HCT116 (cell line): ENCODE measurements at regions not wholly inside any gene's neighbourhood (a gene's known extent, or its start where the extent isn't known, plus 50 kb on each side); places are given as distances from the start of the nearest gene placed in this dataset.

Source experiments
- ATAC-seq: fragments of 200-7000 bp; cut with Tn5 transposase; 2 replicates; pipeline ENCODE4 v1.9.1; 2020; ENCODE audit warnings: mild to moderate bottlenecking, moderate library complexity
- BruUV-seq: library from RNA; stranded (reverse); fragments of 400-500 nt; replicated peaks from 2 replicates; lab custom pipeline; 2021; lab: Mats Ljungman, UMichigan
- CTCF ChIA-PET: fragments of 300-600 bp; sonication (Branson Sonifier 250); formaldehyde crosslinking; loops from one replicate; lab custom pipeline; 2021; ENCODE audit warnings: antibody characterized with exemption; lab: Charles Lee
- POLR2A ChIA-PET: fragments of 300-600, 350-600 bp; sonication (Branson Sonifier 250); formaldehyde crosslinking; loops from one replicate; lab custom pipeline; 2021; ENCODE audit warnings: antibody characterized with exemption; lab: Charles Lee
- RAD21 ChIA-PET, 2 experiments: fragments of 300-600 bp; sonication (Branson Sonifier 250); formaldehyde crosslinking; loops; one replicate each; lab custom pipeline; 2023; ENCODE audit warnings: low total read pairs in 2 of 2; ENCODE audit not compliant: uncharacterized antibody in 2 of 2, unreplicated experiment in 2 of 2, low non-redundant PET in 1 of 2; lab: Charles Lee
- DNase-seq: peaks from one replicate; pipeline ENCODE4 v3.0.0-alpha.2; 2010; ENCODE audit warnings: low read depth, low spot score
- H2AFZ ChIP-seq: fragments of 200-600 bp; shearing (Covaris generic), sonication (generic); 2 replicates; pipeline ENCODE4 v1.6.1; 2017; ENCODE audit warnings: low read depth, mixed run types, mixed read lengths, antibody characterized with exemption, low read length; ENCODE audit not compliant: poor library complexity, severe bottlenecking
- H3K27ac ChIP-seq: 2 replicates; pipeline ENCODE4 v1.5.1; 2012; ENCODE audit warnings: low read depth, low read length
- H3K27me3 ChIP-seq: fragments of 200-600 bp; sonication (generic); 2 replicates; pipeline ENCODE4 v1.6.1; 2016; ENCODE audit warnings: mixed run types, low read length, mixed read lengths; ENCODE audit not compliant: insufficient read depth
- H3K36me3 ChIP-seq, 2 experiments: fragments of 200-500 bp in 1 of 2; fragments of 200-600 bp in 1 of 2; sonication (Bioruptor generic) in 1 of 2; sonication (generic) in 1 of 2; 2 replicates each; pipeline versions ENCODE4 v1.5.1 to v1.6.1; 2014 to 2016; ENCODE audit warnings: low read length in 2 of 2, inconsistent platforms in 1 of 2, mixed read lengths in 1 of 2, mixed run types in 1 of 2; ENCODE audit not compliant: insufficient read depth in 2 of 2, control insufficient read depth in 1 of 2
- H3K4me1 ChIP-seq, 2 experiments: fragments of 200-600 bp in 1 of 2; sonication (generic) in 1 of 2; 2 replicates each; pipeline versions ENCODE4 v1.5.1 to v1.6.1; 2012 to 2017; ENCODE audit warnings: low read length in 2 of 2, inconsistent platforms in 1 of 2, mild to moderate bottlenecking in 1 of 2, mixed read lengths in 1 of 2, mixed run types in 1 of 2, moderate library complexity in 1 of 2; ENCODE audit not compliant: insufficient read depth in 2 of 2, control insufficient read depth in 1 of 2
- H3K4me2 ChIP-seq: fragments of 200-600 bp; sonication (generic); 2 replicates; pipeline ENCODE4 v1.6.1; 2017; ENCODE audit warnings: mixed run types, low read length, mixed read lengths
- H3K4me3 ChIP-seq, 2 experiments: fragments of 200-600 bp in 1 of 2; sonication (generic) in 1 of 2; replicated peaks in 1 of 2; 2 replicates each; pipeline ENCODE4 v1.5.1; 2011 to 2016; ENCODE audit warnings: low read length in 2 of 2, control low read depth in 1 of 2, low read depth in 1 of 2, mild to moderate bottlenecking in 1 of 2, mixed read lengths in 1 of 2, mixed run types in 1 of 2
- H3K79me2 ChIP-seq: fragments of 200-600 bp; sonication (generic); 2 replicates; pipeline ENCODE4 v1.6.1; 2017; ENCODE audit warnings: mild to moderate bottlenecking, mixed run types, low read length, moderate library complexity, mixed read lengths; ENCODE audit not compliant: insufficient read depth
- H3K9ac ChIP-seq: fragments of 200-600 bp; sonication (generic); 2 replicates; pipeline ENCODE4 v1.6.1; 2016; ENCODE audit warnings: low read length, mixed read lengths
- H3K9me2 ChIP-seq: fragments of 200-600 bp; sonication (generic), shearing (Covaris generic); 2 replicates; pipeline ENCODE4 v1.6.1; 2017; ENCODE audit warnings: mixed run types, mild to moderate bottlenecking, moderate library complexity; ENCODE audit not compliant: insufficient read depth
- H3K9me3 ChIP-seq, 2 experiments: fragments of 200-500 bp in 1 of 2; fragments of 200-600 bp in 1 of 2; sonication (Bioruptor generic) in 1 of 2; sonication (generic) in 1 of 2; 2 replicates each; pipeline ENCODE4 v1.6.1; 2014 to 2017; ENCODE audit warnings: low read length in 2 of 2, mixed read lengths in 2 of 2, inconsistent platforms in 1 of 2, low read depth in 1 of 2, mild to moderate bottlenecking in 1 of 2, mixed run types in 1 of 2, moderate library complexity in 1 of 2; ENCODE audit not compliant: control insufficient read depth in 1 of 2, insufficient read depth in 1 of 2
- H4K20me1 ChIP-seq: fragments of 200-600 bp; sonication (generic), shearing (Covaris generic); 2 replicates; pipeline ENCODE4 v1.6.1; 2017; ENCODE audit warnings: mixed run types, mild to moderate bottlenecking, moderate library complexity; ENCODE audit not compliant: insufficient read depth
- CBX3 ChIP-seq: IDR thresholded peaks from 2 replicates; pipeline ENCODE4 v1.6.1; 2012; ENCODE audit warnings: low read depth
- CTCF ChIP-seq, 3 experiments: fragments of 200-600 bp in 1 of 3; sonication (generic) in 1 of 3; IDR thresholded peaks in 2 of 3; conservative IDR thresholded peaks in 1 of 3; 2 replicates each; pipeline ENCODE4 v1.5.1; 2012 to 2017; ENCODE audit warnings: low read depth in 2 of 3, low read length in 2 of 3, antibody characterized with exemption in 1 of 3, borderline replicate concordance in 1 of 3, control low read depth in 1 of 3, mild to moderate bottlenecking in 1 of 3, mixed read lengths in 1 of 3, mixed run types in 1 of 3, moderate library complexity in 1 of 3; ENCODE audit not compliant: insufficient read depth in 1 of 3
- EGR1 ChIP-seq: IDR thresholded peaks from 2 replicates; pipeline ENCODE4 v1.6.1; 2012; ENCODE audit warnings: low read depth
- ELF1 ChIP-seq: IDR thresholded peaks from 2 replicates; pipeline ENCODE4 v1.6.1; 2012; ENCODE audit warnings: low read depth, borderline replicate concordance
- EZH2 ChIP-seq: fragments of 200-600 bp; sonication (generic); IDR thresholded peaks from 2 replicates; pipeline ENCODE4 v1.6.1; 2017; ENCODE audit warnings: antibody characterized with exemption, mixed run types
- MAX ChIP-seq: IDR thresholded peaks from 2 replicates; pipeline ENCODE4 v1.6.1; 2012
- POLR2A ChIP-seq: IDR thresholded peaks from 2 replicates; pipeline ENCODE4 v1.7.0; 2011; ENCODE audit warnings: borderline replicate concordance; ENCODE audit not compliant: insufficient read depth, insufficient read length; ENCODE audit errors: extremely low read depth
- POLR2AphosphoS5 ChIP-seq: IDR thresholded peaks from 2 replicates; pipeline ENCODE4 v1.6.1; 2011; ENCODE audit warnings: mild to moderate bottlenecking, low read depth, low read length, moderate library complexity
- RAD21 ChIP-seq: IDR thresholded peaks from 2 replicates; pipeline ENCODE4 v1.6.1; 2012; ENCODE audit warnings: low read depth, mild to moderate bottlenecking
- TCF7L2 ChIP-seq: IDR thresholded peaks from 2 replicates; pipeline ENCODE4 v1.7.0; 2011; ENCODE audit warnings: borderline replicate concordance, inconsistent platforms; ENCODE audit not compliant: insufficient read depth, insufficient read length; ENCODE audit errors: extremely low read depth
- ZNF274 ChIP-seq: fragments of 200-500 bp; sonication (Bioruptor generic); IDR thresholded peaks from 2 replicates; pipeline ENCODE4 v1.6.1; 2014; ENCODE audit warnings: mild to moderate bottlenecking, low read depth, low read length, inconsistent platforms
- intact Hi-C: fragments of 100-400 bp; cut with micrococcal nuclease; formaldehyde crosslinking; loops from 2 replicates; pipeline ENCODE4 v1.10.0; 2022

GRCh38 chr9:11335011-11335410 is 722.2 kb upstream of the PTPRD start (continued):
- TF ChIP-seq POLR2A (no peak), CTCF (IDR thresholded peaks at IDR 0.05 in 2 of 3, conservative IDR thresholded peaks at IDR 0.05 in 1 of 3; ENCODE audit: borderline replicate concordance in 1 of 3, insufficient read depth in 1 of 3, low read depth in 2 of 3, low read length in 2 of 3) (no peak)
- TF ChIP-seq, all 23 proteins: peak for 0

GRCh38 chr9:11338130-11338529 is 725.3 kb upstream of the PTPRD start:
- no peaks in the 10 kb centered on the region for H3K79me2 ChIP-seq
- no peak overlapping the region for H3K9ac ChIP-seq
- H2AFZ ChIP-seq: no peak overlapping the region
- BruUV-seq: no TSS peak
- H3K4me3 ChIP-seq: no peak overlapping the region
- H4K20me1 ChIP-seq: no peaks in the 10 kb centered on the region; the same call in 1 of the 2 replicates
- TF ChIP-seq MAX (no peak), EZH2 (no peak), POLR2AphosphoS5 (no peak), EGR1 (no peak), TCF7L2 (no peak), POLR2A (no peak), ELF1 (no peak), RAD21 (no peak), CBX3 (no peak), ZNF274 (no peak)
- CTCF ChIA-PET: no interaction called here
- RAD21 ChIA-PET: no interaction called here
- no peak for ATAC-seq
- H3K36me3 ChIP-seq: no peaks in the 10 kb centered on the region
- no peaks in the 10 kb centered on the region for H3K27me3 ChIP-seq
- intact Hi-C loops: no loop called here
- H3K27ac ChIP-seq: no peak overlapping the region
- peaks cover 4 to 12% of the 10 kb centered on the region in 2 experiments; a peak in 2 of 4 replicates for H3K9me3 ChIP-seq
- no peaks in the 10 kb centered on the region for H3K4me1 ChIP-seq
- POLR2A ChIA-PET: no interaction called here
- no peaks in the 10 kb centered on the region for H3K9me2 ChIP-seq
- no peak overlapping the region for H3K4me2 ChIP-seq
- no peak for DNase-seq
